Neural progenitor cell (in vitro differentiated cells): ENCODE measurements at regions not wholly inside any gene's neighbourhood (a gene's known extent, or its start where the extent isn't known, plus 50 kb on each side); places are given as distances from the start of the nearest gene placed in this dataset.
A peak's percentile ranks its signal among the peaks of the same experiment; 100 is the strongest.
"Not testable (repeated sequence)": the region's sequence is repeated elsewhere in the genome, so short reads cannot be mapped to it uniquely, and the experiment has no call there.

Source experiments
- DNase-seq: peaks from one replicate; pipeline ENCODE4 v3.0.0-alpha.2; 2016; ENCODE audit warnings: low spot score
- H2AFZ ChIP-seq: fragments of 200-600 bp; sonication (generic); replicated peaks from 2 replicates; pipeline ENCODE4 v1.6.1; 2016; ENCODE audit warnings: antibody characterized with exemption
- H3F3A ChIP-seq: fragments of 200-600 bp; sonication (generic); 2 replicates; pipeline ENCODE4 v1.6.1; 2016; ENCODE audit warnings: antibody characterized with exemption, low read depth
- H3K27ac ChIP-seq: fragments of 200-600 bp; sonication (generic); 2 replicates; pipeline ENCODE4 v1.5.1; 2016; ENCODE audit warnings: mild to moderate bottlenecking
- H3K27me3 ChIP-seq: fragments of 200-600 bp; sonication (generic); 2 replicates; pipeline ENCODE4 v1.6.1; 2016; ENCODE audit warnings: mild to moderate bottlenecking, moderate library complexity
- H3K36me3 ChIP-seq: fragments of 200-600 bp; sonication (generic); 2 replicates; pipeline ENCODE4 v1.5.1; 2016
- H3K4me1 ChIP-seq: fragments of 200-600 bp; sonication (generic); 2 replicates; pipeline ENCODE4 v1.6.1; 2016; ENCODE audit warnings: mixed run types
- H3K4me2 ChIP-seq: fragments of 200-600 bp; sonication (generic); 2 replicates; pipeline ENCODE4 v1.6.1; 2016
- H3K4me3 ChIP-seq: fragments of 200-600 bp; sonication (generic); 2 replicates; pipeline ENCODE4 v1.5.1; 2016
- H3K79me2 ChIP-seq: fragments of 200-600 bp; sonication (generic); 2 replicates; pipeline ENCODE4 v1.6.1; 2016; ENCODE audit warnings: low read depth
- H3K9ac ChIP-seq: fragments of 200-600 bp; sonication (generic); 2 replicates; pipeline ENCODE4 v1.6.1; 2016
- H3K9me3 ChIP-seq: fragments of 200-600 bp; sonication (generic); 2 replicates; pipeline ENCODE4 v1.5.1; 2016; ENCODE audit warnings: low read depth
- H4K20me1 ChIP-seq: fragments of 200-600 bp; sonication (generic); 2 replicates; pipeline ENCODE4 v1.6.1; 2016; ENCODE audit warnings: low read depth
- H3K27ac Mint-ChIP-seq: 3 replicates; pipeline ENCODE4 v1.8.0; 2021; ENCODE audit warnings: mixed read lengths
- H3K27me3 Mint-ChIP-seq: 2 replicates; pipeline ENCODE4 v1.8.0; 2022; ENCODE audit warnings: low read depth, mild to moderate bottlenecking, inconsistent platforms, moderate library complexity, mixed read lengths; ENCODE audit not compliant: insufficient read depth
- H3K36me3 Mint-ChIP-seq: 3 replicates; pipeline ENCODE4 v1.8.0; 2021; ENCODE audit warnings: mixed read lengths
- H3K4me1 Mint-ChIP-seq: 3 replicates; pipeline ENCODE4 v1.8.0; 2021; ENCODE audit warnings: mixed read lengths
- H3K4me3 Mint-ChIP-seq: 3 replicates; pipeline ENCODE4 v1.8.0; 2021; ENCODE audit warnings: mild to moderate bottlenecking, moderate library complexity, mixed read lengths
- H3K9me3 Mint-ChIP-seq: 3 replicates; pipeline ENCODE4 v1.8.0; 2020; ENCODE audit warnings: mixed read lengths
- CTCF ChIP-seq: fragments of 200-600 bp; sonication (generic); IDR thresholded peaks from 2 replicates; pipeline ENCODE4 v1.5.1; 2017; ENCODE audit warnings: antibody characterized with exemption, mild to moderate bottlenecking
- EZH2 ChIP-seq: fragments of 200-600 bp; sonication (generic); IDR thresholded peaks from 2 replicates; pipeline ENCODE4 v1.6.1; 2017; ENCODE audit warnings: antibody characterized with exemption, mild to moderate bottlenecking, moderate library complexity
- EZH2phosphoT487 ChIP-seq: fragments of 200-600 bp; sonication (generic); IDR thresholded peaks from 2 replicates; pipeline ENCODE4 v1.6.1; 2017; ENCODE audit warnings: antibody characterized with exemption

GRCh38 chr3:75188962-75189361, 475.2 kb upstream of the FRG2C start:
- no peak overlapping the region for H3K4me3 Mint-ChIP-seq
- no peak for TF ChIP-seq CTCF
- no peak for TF ChIP-seq EZH2
- no peak for TF ChIP-seq EZH2phosphoT487
- Histone ChIP-seq H3K79me2 (no peaks in the 10 kb centered on the region), H3K36me3 (no peaks in the 10 kb centered on the region), H3K9me3 (no peaks in the 10 kb centered on the region), H3K4me2 (peak overlapping the region; percentile 51), H3K27ac (peak overlapping the region; percentile 49), H3K4me1 (peaks cover 28% of the 10 kb centered on the region), H3F3A (peaks cover 7% of the 10 kb centered on the region), H4K20me1 (no peaks in the 10 kb centered on the region), H3K27me3 (no peaks in the 10 kb centered on the region), H2AFZ (peak overlapping the region; percentile 48), H3K9ac (no peak overlapping the region), H3K4me3 (no peak overlapping the region)
- no peaks in the 10 kb centered on the region for H3K36me3 Mint-ChIP-seq
- no peak overlapping the region for H3K27ac Mint-ChIP-seq
- H3K27me3 Mint-ChIP-seq = peaks cover 6% of the 10 kb centered on the region
- peak; percentile 68 for DNase-seq
- peaks cover 13% of the 10 kb centered on the region for H3K4me1 Mint-ChIP-seq
- no peaks in the 10 kb centered on the region for H3K9me3 Mint-ChIP-seq

GRCh38 chr3:75192146-75192616, 471.9 kb upstream of the FRG2C start:
- Mint-ChIP-seq H3K27ac (no peak overlapping the region), H3K9me3 (peaks cover 2% of the 10 kb centered on the region), H3K36me3 (no peaks in the 10 kb centered on the region), H3K27me3 (peaks cover 6% of the 10 kb centered on the region), H3K4me3 (no peak overlapping the region), H3K4me1 (peaks cover 17% of the 10 kb centered on the region)
- DNase-seq = peak; percentile 58
- TF ChIP-seq CTCF = peak; percentile 79
- no peak for TF ChIP-seq EZH2phosphoT487
- H3K4me2 ChIP-seq = no peak overlapping the region
- no peaks in the 10 kb centered on the region for H3K9me3 ChIP-seq
- H3K27me3 ChIP-seq = no peaks in the 10 kb centered on the region
- H3K4me3 ChIP-seq = no peak overlapping the region
- no peak overlapping the region for H3K9ac ChIP-seq
- peaks cover 7% of the 10 kb centered on the region for H3F3A ChIP-seq
- H2AFZ ChIP-seq = no peak overlapping the region
- H4K20me1 ChIP-seq = no peaks in the 10 kb centered on the region
- no peaks in the 10 kb centered on the region for H3K79me2 ChIP-seq
- peaks cover 28% of the 10 kb centered on the region for H3K4me1 ChIP-seq
- H3K27ac ChIP-seq = no peak overlapping the region
- H3K36me3 ChIP-seq = no peaks in the 10 kb centered on the region

GRCh38 chr3:75193797-75194196, 470.3 kb upstream of the FRG2C start:
- Histone ChIP-seq H4K20me1 (no peaks in the 10 kb centered on the region), H3K9ac (no peak overlapping the region), H3K4me1 (peaks cover 12% of the 10 kb centered on the region), H3K27ac (no peak overlapping the region), H3K4me2 (no peak overlapping the region), H3K4me3 (no peak overlapping the region), H3F3A (peaks cover under 1% of the 10 kb centered on the region), H2AFZ (no peak overlapping the region), H3K27me3 (no peaks in the 10 kb centered on the region), H3K36me3 (no peaks in the 10 kb centered on the region), H3K79me2 (no peaks in the 10 kb centered on the region), H3K9me3 (no peaks in the 10 kb centered on the region)
- Mint-ChIP-seq H3K9me3 (peaks cover 2% of the 10 kb centered on the region), H3K4me3 (no peak overlapping the region), H3K4me1 (peaks cover 12% of the 10 kb centered on the region), H3K27me3 (peaks cover 6% of the 10 kb centered on the region), H3K27ac (no peak overlapping the region), H3K36me3 (no peaks in the 10 kb centered on the region)
- DNase-seq = no peak
- TF ChIP-seq EZH2phosphoT487 (no peak), CTCF (no peak), EZH2 (no peak)

- not testable (repeated sequence) for H3K79me2 ChIP-seq, H3K36me3 ChIP-seq, H3K27ac Mint-ChIP-seq, DNase-seq, H3K27me3 ChIP-seq, H3K4me2 ChIP-seq, H3K27me3 Mint-ChIP-seq, H3K27ac ChIP-seq, H3K9me3 ChIP-seq, H3K4me1 Mint-ChIP-seq, H3K9me3 Mint-ChIP-seq, H3F3A ChIP-seq, H3K4me1 ChIP-seq, H3K9ac ChIP-seq, H2AFZ ChIP-seq, H4K20me1 ChIP-seq, H3K4me3 Mint-ChIP-seq, H3K36me3 Mint-ChIP-seq, H3K4me3 ChIP-seq
These were observed 449.8 kb upstream of the FRG2C start for GRCh38 chr3:75214332-75214731.
